Adrenal gland (tissue), 9 donors: ENCODE measurements at regions not wholly inside any gene's neighbourhood (a gene's known extent, or its start where the extent isn't known, plus 50 kb on each side); places are given as distances from the start of the nearest gene placed in this dataset.

Experiments
- DNase-seq, 7 donors: peaks; one replicate each; pipeline ENCODE4 v3.0.0-alpha.2; 2019 to 2020
- H3K27ac ChIP-seq, 5 donors: fragments of 200-600 bp; sonication (generic) in 4 of 5; 1 replicate in 3 of 5; 2 replicates in 2 of 5; pipeline versions ENCODE4 v1.5.1 to v1.8.0; 2016 to 2020; ENCODE audit warnings: mild to moderate bottlenecking in 1 of 5
- H3K27me3 ChIP-seq: fragments of 200-600 bp; 2 replicates; pipeline ENCODE4 v1.8.0; 2021
- H3K36me3 ChIP-seq, 2 donors: fragments of 200-600 bp; replicated peaks in 1 of 2; 1 replicate in 1 of 2; 2 replicates in 1 of 2; pipeline versions ENCODE4 v1.5.1 to v1.8.0; 2018 to 2022
- H3K4me1 ChIP-seq, 2 donors: fragments of 200-600 bp; replicated peaks in 1 of 2; 1 replicate in 1 of 2; 2 replicates in 1 of 2; pipeline versions ENCODE4 v1.5.1 to v1.8.0; 2018 to 2021
- H3K4me3 ChIP-seq, 4 donors: fragments of 200-600 bp; sonication (generic) in 3 of 4; one replicate each; pipeline ENCODE4 v1.5.1; 2016 to 2018
- H3K9me3 ChIP-seq, 3 donors: fragments of 200-600 bp; sonication (generic) in 1 of 3; replicated peaks in 1 of 3; 1 replicate in 2 of 3; 2 replicates in 1 of 3; pipeline versions ENCODE4 v1.5.1 to v1.8.0; 2016 to 2021
- POLR2A ChIP-seq, 2 donors: fragments of 450-650 bp; IDR thresholded peaks; one replicate each; pipeline ENCODE4 v1.6.1; 2017; ENCODE audit warnings: antibody characterized with exemption in 2 of 2, mild to moderate bottlenecking in 2 of 2, moderate library complexity in 1 of 2
- whole genome bisulfite sequencing, 4 donors: extraction: QIAGEN DNeasy Blood & Tissue Kit in 2 of 4; methylation state at CpG; one replicate each; pipeline versions ENCODE4 v1.1.5 to v1.1.7; 2013 to 2017; 5-methylcytosine and 5-hydroxymethylcytosine counted together
- intact Hi-C, 2 donors: fragments of 100-400 bp; cut with DNase I; formaldehyde crosslinking; loops; one replicate each; pipeline versions ENCODE4 v1.14.1 to v1.15.0; 2022 to 2023
- TF ChIP-seq, protein P1 (sequence below), 6 experiments: fragments of 450-650 bp in 4 of 6; fragments of 200-600 bp in 2 of 6; sonication (generic) in 1 of 6; IDR thresholded peaks; 1 replicate in 5 of 6; 2 replicates in 1 of 6; pipeline versions ENCODE4 v1.5.1 to v1.8.0; 2016 to 2021; ENCODE audit warnings: antibody characterized with exemption in 6 of 6, mild to moderate bottlenecking in 2 of 6, moderate library complexity in 1 of 6
- donor health status: healthy with polysubstance abuse.
- donor health status: Bipolar disorder and iron deficiency.
- donor health status: DM: yes; HTN: yes; CAD: no.
- donor health status: DM: no; HTN: no; CAD: no.
- donor health status: DM: no; HTN: no; CAD: no.

DNA sequence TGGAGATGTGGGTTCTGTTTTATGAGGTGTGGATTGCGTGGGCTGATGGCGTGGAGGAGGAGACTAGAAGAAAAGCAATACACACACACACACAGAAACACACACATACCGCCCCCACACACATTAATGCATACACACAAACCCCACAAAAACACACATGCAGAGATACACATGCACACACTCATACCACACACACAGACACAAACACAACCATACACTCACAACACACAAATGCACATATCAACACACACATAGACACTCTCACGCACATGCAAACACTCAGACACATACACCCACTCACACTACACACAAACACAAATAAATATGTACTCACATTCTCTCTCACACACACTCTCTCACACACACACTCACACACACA is 75.7 kb upstream of the UBL3 start:
- WGBS, 4 donors = 90 to 95% (median 93%) methylated on average over 4 of the region's 4 CpGs
- DNase-seq = no peak
- TF ChIP-seq POLR2A (IDR thresholded peaks at IDR 0.05) = no peak
- TF ChIP-seq, protein P1, sequence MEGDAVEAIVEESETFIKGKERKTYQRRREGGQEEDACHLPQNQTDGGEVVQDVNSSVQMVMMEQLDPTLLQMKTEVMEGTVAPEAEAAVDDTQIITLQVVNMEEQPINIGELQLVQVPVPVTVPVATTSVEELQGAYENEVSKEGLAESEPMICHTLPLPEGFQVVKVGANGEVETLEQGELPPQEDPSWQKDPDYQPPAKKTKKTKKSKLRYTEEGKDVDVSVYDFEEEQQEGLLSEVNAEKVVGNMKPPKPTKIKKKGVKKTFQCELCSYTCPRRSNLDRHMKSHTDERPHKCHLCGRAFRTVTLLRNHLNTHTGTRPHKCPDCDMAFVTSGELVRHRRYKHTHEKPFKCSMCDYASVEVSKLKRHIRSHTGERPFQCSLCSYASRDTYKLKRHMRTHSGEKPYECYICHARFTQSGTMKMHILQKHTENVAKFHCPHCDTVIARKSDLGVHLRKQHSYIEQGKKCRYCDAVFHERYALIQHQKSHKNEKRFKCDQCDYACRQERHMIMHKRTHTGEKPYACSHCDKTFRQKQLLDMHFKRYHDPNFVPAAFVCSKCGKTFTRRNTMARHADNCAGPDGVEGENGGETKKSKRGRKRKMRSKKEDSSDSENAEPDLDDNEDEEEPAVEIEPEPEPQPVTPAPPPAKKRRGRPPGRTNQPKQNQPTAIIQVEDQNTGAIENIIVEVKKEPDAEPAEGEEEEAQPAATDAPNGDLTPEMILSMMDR (IDR thresholded peaks at IDR 0.05) = no peak
- Histone ChIP-seq H3K9me3 (no peaks in the 10 kb centered on the region), H3K4me3 (no peak overlapping the region), H3K36me3 (no peaks in the 10 kb centered on the region), H3K27me3 (no peaks in the 10 kb centered on the region), H3K27ac (no peak overlapping the region), H3K4me1 (peaks cover 10 to 28% of the 10 kb centered on the region in 2 donors)
- intact Hi-C loops = no loop called here

DNA sequence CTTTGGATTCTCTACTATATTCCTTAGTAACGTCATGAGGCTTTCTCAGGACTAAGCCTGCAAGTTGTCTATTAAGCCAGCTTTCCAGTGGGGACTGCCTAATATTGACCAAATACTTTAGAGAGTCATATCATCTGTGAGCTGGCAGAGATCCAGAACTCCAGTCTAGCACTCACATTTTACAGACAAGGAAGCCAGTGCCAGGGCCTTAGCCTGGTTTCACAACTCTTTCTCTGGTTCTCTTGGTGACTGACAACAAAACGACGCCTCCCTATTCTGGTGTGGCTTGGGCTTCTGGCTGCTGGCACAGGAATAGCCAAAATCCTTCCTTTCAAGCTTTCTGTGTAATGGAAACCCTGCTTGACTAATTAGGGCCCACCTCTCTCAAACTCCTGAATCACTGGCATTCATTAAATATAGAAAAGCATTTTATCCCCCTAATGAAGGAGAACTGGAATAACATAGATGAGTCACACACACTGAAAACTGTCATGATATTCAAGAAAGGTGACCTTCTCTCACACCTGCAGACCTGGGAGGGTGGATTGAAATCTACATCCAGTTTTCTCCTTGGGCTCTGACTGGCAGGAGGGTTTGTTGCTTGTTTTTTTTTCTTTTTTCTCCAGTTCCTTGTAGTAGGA is 75.2 kb upstream of the UBL3 start:
- Histone ChIP-seq H3K36me3 (no peaks in the 10 kb centered on the region), H3K4me1 (peaks cover 10 to 28% of the 10 kb centered on the region in 2 donors), H3K27ac (peak overlapping the region in 1 of 5 donors; percentile 3), H3K27me3 (no peaks in the 10 kb centered on the region), H3K9me3 (no peaks in the 10 kb centered on the region), H3K4me3 (no peak overlapping the region)
- peak; percentile 54 to 92 (median 86) for DNase-seq
- intact Hi-C loops = no loop called here
- TF ChIP-seq, protein P1 (IDR thresholded peaks at IDR 0.05) = no peak
- TF ChIP-seq POLR2A (IDR thresholded peaks at IDR 0.05) = no peak
- 28 to 56% (median 47%) methylated on average over 3 of the region's 3 CpGs for WGBS, 4 donors

DNA sequence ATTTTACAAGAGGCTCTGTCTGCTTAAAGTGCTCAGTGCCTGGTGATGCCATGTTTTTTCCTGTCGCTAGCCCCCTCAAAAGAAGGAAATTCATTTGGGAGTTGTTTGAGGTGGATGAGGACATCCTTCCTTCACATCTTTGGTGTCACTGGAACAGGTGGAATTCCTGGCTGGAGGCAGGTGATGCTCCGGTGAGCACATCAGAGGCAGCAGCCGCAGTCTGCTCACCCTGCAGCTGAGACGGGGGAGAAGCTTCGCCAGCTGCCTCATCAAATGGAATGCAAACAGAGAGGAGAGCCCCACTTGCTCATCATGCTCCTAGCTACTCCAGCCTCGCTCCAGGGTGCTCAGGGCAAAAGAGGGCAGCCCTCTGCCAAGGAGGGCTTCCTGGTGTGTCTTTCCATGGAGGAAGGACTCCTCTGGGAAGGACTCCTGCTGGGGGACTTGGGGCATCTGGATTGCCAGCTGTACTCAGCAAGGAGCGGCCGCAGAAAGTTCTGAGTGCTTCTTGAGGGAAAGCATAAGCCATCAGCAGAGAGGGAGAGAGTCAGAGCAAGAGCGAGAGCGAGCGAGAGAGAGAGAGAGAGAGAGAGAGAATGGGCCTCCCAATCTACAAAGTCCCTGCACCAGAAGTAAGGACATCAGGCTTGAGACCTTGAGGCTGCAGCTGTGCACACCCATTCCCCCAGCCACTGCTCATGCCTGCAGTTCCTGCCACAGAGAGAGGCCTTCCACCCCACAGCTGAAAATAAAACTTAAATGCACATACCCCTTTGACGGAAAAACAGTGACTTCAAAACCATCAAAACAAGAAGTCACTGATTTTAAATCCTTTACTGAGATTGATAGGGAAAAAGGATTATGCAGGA is 74.3 kb upstream of the UBL3 start:
- Histone ChIP-seq H3K27me3 (no peaks in the 10 kb centered on the region), H3K9me3 (no peaks in the 10 kb centered on the region), H3K4me1 (peaks cover 10 to 28% of the 10 kb centered on the region in 2 donors), H3K4me3 (no peak overlapping the region), H3K27ac (peak overlapping the region in 3 of 5 donors; percentile 58 to 92 (median 69)), H3K36me3 (no peaks in the 10 kb centered on the region)
- DNase-seq = no peak
- TF ChIP-seq, protein P1 (IDR thresholded peaks at IDR 0.05) = peak in 1 of 6 experiments; percentile 6
- no peak for TF ChIP-seq POLR2A (IDR thresholded peaks at IDR 0.05)
- WGBS, 4 donors = 82 to 94% (median 91%) methylated on average over 11 to 12 of the region's 12 CpGs
- intact Hi-C loops = no loop called here
